OCI-LY3 (cell line): ENCODE measurements at regions not wholly inside any gene's neighbourhood (a gene's known extent, or its start where the extent isn't known, plus 50 kb on each side); places are given as distances from the start of the nearest gene placed in this dataset.
A peak's percentile ranks its signal among the peaks of the same experiment; 100 is the strongest.

ENCODE experiments used
- H2AFZ ChIP-seq: fragments of 200-600, 300-600 bp; shearing (Covaris generic); 2 replicates; pipeline ENCODE4 v1.6.0; 2014; ENCODE audit warnings: antibody characterized with exemption, low read depth, low read length
- H3K27ac ChIP-seq: fragments of 200-600, 300-600 bp; sonication (generic); 2 replicates; pipeline ENCODE4 v1.5.1; 2014; ENCODE audit warnings: mild to moderate bottlenecking, low read length, moderate library complexity, mixed read lengths
- H3K27me3 ChIP-seq: fragments of 200-600, 300-600 bp; sonication (generic); 2 replicates; pipeline ENCODE4 v1.6.1; 2014; ENCODE audit warnings: low read depth, low read length, mixed read lengths
- H3K36me3 ChIP-seq: fragments of 200-600, 300-600 bp; sonication (generic); replicated peaks from 2 replicates; pipeline ENCODE3; 2014; ENCODE audit warnings: low read depth, low read length, mixed read lengths
- H3K4me1 ChIP-seq: fragments of 300-600, 200-600 bp; sonication (generic); 2 replicates; pipeline ENCODE4 v1.6.1; 2014; ENCODE audit warnings: low read length, mixed read lengths
- H3K4me2 ChIP-seq: fragments of 200-600, 300-600 bp; sonication (generic); 2 replicates; pipeline ENCODE4 v1.6.1; 2014; ENCODE audit warnings: low read length, mixed read lengths
- H3K4me3 ChIP-seq: fragments of 300-600, 200-600 bp; sonication (generic); 2 replicates; pipeline ENCODE4 v1.5.1; 2014; ENCODE audit warnings: antibody characterized with exemption, mild to moderate bottlenecking, low read length, moderate library complexity
- H3K79me2 ChIP-seq: fragments of 300-600, 200-600 bp; shearing (Covaris generic); 2 replicates; pipeline ENCODE4 v1.6.1; 2014; ENCODE audit warnings: mild to moderate bottlenecking, low read length, mixed read lengths
- H3K9ac ChIP-seq: fragments of 300-600, 200-600 bp; shearing (Covaris generic); 2 replicates; pipeline ENCODE4 v1.6.0; 2014; ENCODE audit warnings: mild to moderate bottlenecking, low read length, moderate library complexity
- H3K9me3 ChIP-seq: fragments of 200-600, 300-600 bp; shearing (Covaris generic); 2 replicates; pipeline ENCODE4 v1.6.1; 2014; ENCODE audit warnings: low read length, mixed read lengths; ENCODE audit not compliant: insufficient read depth
- H4K20me1 ChIP-seq: fragments of 200-600, 300-600 bp; sonication (generic); 2 replicates; pipeline ENCODE4 v1.6.1; 2016; ENCODE audit warnings: low read length, mixed read lengths; ENCODE audit not compliant: insufficient read depth
- EZH2phosphoT487 ChIP-seq: fragments of 200-600 bp; shearing (Covaris generic); IDR thresholded peaks from 2 replicates; pipeline ENCODE4 v1.6.1; 2018; ENCODE audit warnings: antibody characterized with exemption, mixed run types, low read depth
- TF ChIP-seq, protein P1 (sequence below): fragments of 200-600, 300-600 bp; sonication (generic); IDR thresholded peaks from 2 replicates; pipeline ENCODE4 v1.5.1; 2014; ENCODE audit warnings: antibody characterized with exemption, low read length, low read depth

GRCh38 chr16:59665618-59666220, 931.6 kb upstream of the GOT2 start:
- Histone ChIP-seq H3K27me3 (no peaks in the 10 kb centered on the region), H3K36me3 (peaks cover 3% of the 10 kb centered on the region), H3K4me1 (peaks cover 18% of the 10 kb centered on the region), H3K27ac (peak overlapping the region; percentile 77), H3K4me3 (peak overlapping the region; percentile 56; the same call in 1 of the 2 replicates), H2AFZ (no peak overlapping the region), H3K9ac (no peak overlapping the region), H3K4me2 (peak overlapping the region; percentile 60), H3K9me3 (peaks cover 9% of the 10 kb centered on the region; the same call in 1 of the 2 replicates), H4K20me1 (no peaks in the 10 kb centered on the region), H3K79me2 (no peaks in the 10 kb centered on the region)
- TF ChIP-seq, protein P1, sequence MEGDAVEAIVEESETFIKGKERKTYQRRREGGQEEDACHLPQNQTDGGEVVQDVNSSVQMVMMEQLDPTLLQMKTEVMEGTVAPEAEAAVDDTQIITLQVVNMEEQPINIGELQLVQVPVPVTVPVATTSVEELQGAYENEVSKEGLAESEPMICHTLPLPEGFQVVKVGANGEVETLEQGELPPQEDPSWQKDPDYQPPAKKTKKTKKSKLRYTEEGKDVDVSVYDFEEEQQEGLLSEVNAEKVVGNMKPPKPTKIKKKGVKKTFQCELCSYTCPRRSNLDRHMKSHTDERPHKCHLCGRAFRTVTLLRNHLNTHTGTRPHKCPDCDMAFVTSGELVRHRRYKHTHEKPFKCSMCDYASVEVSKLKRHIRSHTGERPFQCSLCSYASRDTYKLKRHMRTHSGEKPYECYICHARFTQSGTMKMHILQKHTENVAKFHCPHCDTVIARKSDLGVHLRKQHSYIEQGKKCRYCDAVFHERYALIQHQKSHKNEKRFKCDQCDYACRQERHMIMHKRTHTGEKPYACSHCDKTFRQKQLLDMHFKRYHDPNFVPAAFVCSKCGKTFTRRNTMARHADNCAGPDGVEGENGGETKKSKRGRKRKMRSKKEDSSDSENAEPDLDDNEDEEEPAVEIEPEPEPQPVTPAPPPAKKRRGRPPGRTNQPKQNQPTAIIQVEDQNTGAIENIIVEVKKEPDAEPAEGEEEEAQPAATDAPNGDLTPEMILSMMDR = no peak
- no peak for TF ChIP-seq EZH2phosphoT487

GRCh38 chr16:59658572-59658971, 924.5 kb upstream of the GOT2 start:
- Histone ChIP-seq H3K36me3 (no peaks in the 10 kb centered on the region), H3K9me3 (peaks cover 9% of the 10 kb centered on the region; the same call in 1 of the 2 replicates), H3K79me2 (no peaks in the 10 kb centered on the region), H3K27ac (no peak overlapping the region), H3K9ac (no peak overlapping the region), H3K4me2 (no peak overlapping the region), H3K4me3 (no peak overlapping the region), H4K20me1 (no peaks in the 10 kb centered on the region), H3K27me3 (no peaks in the 10 kb centered on the region), H3K4me1 (no peaks in the 10 kb centered on the region), H2AFZ (no peak overlapping the region)
- TF ChIP-seq, protein P1 = no peak
- no peak for TF ChIP-seq EZH2phosphoT487

DNA sequence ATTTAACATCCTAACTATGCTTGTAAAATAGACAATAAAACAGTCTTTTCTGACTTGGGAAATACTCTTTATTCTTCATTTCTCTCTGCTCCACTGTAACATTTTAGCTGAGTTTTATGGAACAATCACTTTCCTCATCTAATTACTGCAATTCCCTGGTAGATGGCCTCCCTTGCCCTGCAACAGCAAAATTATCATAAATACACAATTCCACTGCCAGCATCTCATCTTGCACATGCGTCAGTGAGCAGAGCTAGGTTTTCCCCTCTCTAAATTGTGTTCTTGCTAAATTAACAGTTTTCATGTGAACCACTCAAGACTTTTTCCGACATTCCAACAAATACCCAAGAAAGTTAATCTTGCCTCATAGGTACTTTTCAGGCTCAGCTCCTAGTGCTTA, 920.9 kb upstream of the GOT2 start:
- H3K27me3 ChIP-seq = no peaks in the 10 kb centered on the region
- H3K36me3 ChIP-seq = no peaks in the 10 kb centered on the region
- no peak overlapping the region for H3K9ac ChIP-seq
- no peak overlapping the region for H3K4me2 ChIP-seq
- H3K4me3 ChIP-seq = no peak overlapping the region
- H4K20me1 ChIP-seq = no peaks in the 10 kb centered on the region
- no peaks in the 10 kb centered on the region for H3K79me2 ChIP-seq
- H3K9me3 ChIP-seq = no peaks in the 10 kb centered on the region
- no peaks in the 10 kb centered on the region for H3K4me1 ChIP-seq
- no peak overlapping the region for H3K27ac ChIP-seq
- H2AFZ ChIP-seq = no peak overlapping the region
- TF ChIP-seq, protein P1 = no peak
- TF ChIP-seq EZH2phosphoT487 = no peak

GRCh38 chr16:59654455-59654854, 920.3 kb upstream of the GOT2 start:
- Histone ChIP-seq H3K27me3 (no peaks in the 10 kb centered on the region), H3K79me2 (no peaks in the 10 kb centered on the region), H3K9me3 (no peaks in the 10 kb centered on the region), H3K27ac (no peak overlapping the region), H4K20me1 (no peaks in the 10 kb centered on the region), H3K36me3 (no peaks in the 10 kb centered on the region), H3K4me2 (no peak overlapping the region), H3K4me3 (no peak overlapping the region), H3K9ac (no peak overlapping the region), H3K4me1 (no peaks in the 10 kb centered on the region), H2AFZ (no peak overlapping the region)
- TF ChIP-seq, protein P1 = no peak
- TF ChIP-seq EZH2phosphoT487 = no peak
